ENCODE measurements at regions not wholly inside any gene's neighbourhood (a gene's known extent, or its start where the extent isn't known, plus 50 kb on each side); places are given as distances from the start of the nearest gene placed in this dataset.

- TF ChIP-seq CHD4 (IDR thresholded peaks at IDR 0.05; ENCODE audit: borderline replicate concordance) (no peak), NFE2L2 (conservative IDR thresholded peaks at IDR 0.05; ENCODE audit: low read length) (no peak), CHD2 (IDR thresholded peaks at IDR 0.05; ENCODE audit: low read length, partially characterized antibody) (no peak), ZC3H11A (IDR thresholded peaks at IDR 0.05) (no peak), TFCP2L1 (CRISPR knock-in tag; IDR thresholded peaks at IDR 0.05) (no peak), FOXS1 (CRISPR knock-in tag; IDR thresholded peaks at IDR 0.05) (no peak), FOSB (CRISPR knock-in tag; IDR thresholded peaks at IDR 0.05) (no peak)
- TF ChIP-seq, protein P1, sequence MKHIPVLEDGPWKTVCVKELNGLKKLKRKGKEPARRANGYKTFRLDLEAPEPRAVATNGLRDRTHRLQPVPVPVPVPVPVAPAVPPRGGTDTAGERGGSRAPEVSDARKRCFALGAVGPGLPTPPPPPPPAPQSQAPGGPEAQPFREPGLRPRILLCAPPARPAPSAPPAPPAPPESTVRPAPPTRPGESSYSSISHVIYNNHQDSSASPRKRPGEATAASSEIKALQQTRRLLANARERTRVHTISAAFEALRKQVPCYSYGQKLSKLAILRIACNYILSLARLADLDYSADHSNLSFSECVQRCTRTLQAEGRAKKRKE (CRISPR knock-in tag; IDR thresholded peaks at IDR 0.05; ENCODE audit: low read depth) = no peak
- POLR2A ChIA-PET = no interaction called here
- Histone ChIP-seq H3K4me2 (no peak overlapping the region), H3K4me3 (no peak overlapping the region), H3K4me1 (no peaks in the 10 kb centered on the region), H3K9me3 (0 out of 3 replicates have a peak, but pooled peaks cover 3% of the 10 kb centered on the region), H3K27ac (no peak overlapping the region)
- DNase-seq (ENCODE audit: low read depth in 1 of 2, low spot score in 1 of 2) (no peak), ATAC-seq (no peak), FAIRE-seq (no peak)
- 11% methylated on average over 7 of the region's 7 CpGs for WGBS (ENCODE audit: missing lambda C conversion rate)
- CTCF ChIA-PET = interaction anchor here (0.6 kb wide), 1 partner anchor 588 kb away, joined by 3 read pairs; no protein-coding TSS in a partner anchor
Measured at GRCh38 chr2:123512547-123512946, 512.5 kb upstream of the CNTNAP5 start.

DNA sequence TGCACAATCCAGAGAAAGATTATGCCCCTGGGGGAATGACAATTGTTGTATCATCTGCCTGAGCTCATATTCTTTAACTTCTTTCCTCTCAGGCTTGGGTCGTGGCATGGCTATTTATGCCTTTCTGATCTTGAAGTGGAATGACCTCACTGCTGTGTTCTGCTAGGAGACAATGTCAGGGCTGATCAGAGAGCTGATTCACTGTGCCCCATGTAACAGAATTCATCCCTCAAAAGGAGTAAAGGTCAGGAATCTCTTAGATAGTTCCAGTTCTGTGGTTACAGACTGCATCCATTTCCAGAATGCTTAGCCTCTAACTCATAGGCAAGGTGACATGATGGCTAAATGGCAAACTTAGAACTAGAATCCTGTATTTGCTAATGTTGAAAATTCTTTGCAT is 511.7 kb upstream of the CNTNAP5 start:
- Histone ChIP-seq H3K4me2 (no peak overlapping the region), H3K4me3 (no peak overlapping the region), H3K27ac (no peak overlapping the region), H3K4me1 (no peaks in the 10 kb centered on the region), H3K9me3 (0 out of 3 replicates have a peak, but pooled peaks cover 3% of the 10 kb centered on the region)
- TF ChIP-seq, protein P2, sequence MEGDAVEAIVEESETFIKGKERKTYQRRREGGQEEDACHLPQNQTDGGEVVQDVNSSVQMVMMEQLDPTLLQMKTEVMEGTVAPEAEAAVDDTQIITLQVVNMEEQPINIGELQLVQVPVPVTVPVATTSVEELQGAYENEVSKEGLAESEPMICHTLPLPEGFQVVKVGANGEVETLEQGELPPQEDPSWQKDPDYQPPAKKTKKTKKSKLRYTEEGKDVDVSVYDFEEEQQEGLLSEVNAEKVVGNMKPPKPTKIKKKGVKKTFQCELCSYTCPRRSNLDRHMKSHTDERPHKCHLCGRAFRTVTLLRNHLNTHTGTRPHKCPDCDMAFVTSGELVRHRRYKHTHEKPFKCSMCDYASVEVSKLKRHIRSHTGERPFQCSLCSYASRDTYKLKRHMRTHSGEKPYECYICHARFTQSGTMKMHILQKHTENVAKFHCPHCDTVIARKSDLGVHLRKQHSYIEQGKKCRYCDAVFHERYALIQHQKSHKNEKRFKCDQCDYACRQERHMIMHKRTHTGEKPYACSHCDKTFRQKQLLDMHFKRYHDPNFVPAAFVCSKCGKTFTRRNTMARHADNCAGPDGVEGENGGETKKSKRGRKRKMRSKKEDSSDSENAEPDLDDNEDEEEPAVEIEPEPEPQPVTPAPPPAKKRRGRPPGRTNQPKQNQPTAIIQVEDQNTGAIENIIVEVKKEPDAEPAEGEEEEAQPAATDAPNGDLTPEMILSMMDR (IDR thresholded peaks at IDR 0.05) = no peak
- TF ChIP-seq KDM5A (IDR thresholded peaks at IDR 0.05) = no peak
- no peak for TF ChIP-seq PBX3 (IDR thresholded peaks at IDR 0.05)
- TF ChIP-seq CHD2 (IDR thresholded peaks at IDR 0.05; ENCODE audit: low read length, partially characterized antibody) = no peak
- TF ChIP-seq ZSCAN20 (CRISPR knock-in tag; IDR thresholded peaks at IDR 0.05) = no peak
- no peak for TF ChIP-seq ESRRA (IDR thresholded peaks at IDR 0.05; ENCODE audit: borderline replicate concordance, low read length)
- no peak for TF ChIP-seq HES2 (IDR thresholded peaks at IDR 0.05)
- no peak for TF ChIP-seq HMGXB4 (CRISPR knock-in tag; IDR thresholded peaks at IDR 0.05; ENCODE audit: borderline replicate concordance)
- ChIA-PET CTCF (no interaction called here), POLR2A (no interaction called here)
- FAIRE-seq (no peak), DNase-seq (ENCODE audit: low read depth in 1 of 2, low spot score in 1 of 2) (no peak), ATAC-seq (no peak)
- 0% methylated on average over 1 of the region's 1 CpG for WGBS (ENCODE audit: missing lambda C conversion rate)

DNA sequence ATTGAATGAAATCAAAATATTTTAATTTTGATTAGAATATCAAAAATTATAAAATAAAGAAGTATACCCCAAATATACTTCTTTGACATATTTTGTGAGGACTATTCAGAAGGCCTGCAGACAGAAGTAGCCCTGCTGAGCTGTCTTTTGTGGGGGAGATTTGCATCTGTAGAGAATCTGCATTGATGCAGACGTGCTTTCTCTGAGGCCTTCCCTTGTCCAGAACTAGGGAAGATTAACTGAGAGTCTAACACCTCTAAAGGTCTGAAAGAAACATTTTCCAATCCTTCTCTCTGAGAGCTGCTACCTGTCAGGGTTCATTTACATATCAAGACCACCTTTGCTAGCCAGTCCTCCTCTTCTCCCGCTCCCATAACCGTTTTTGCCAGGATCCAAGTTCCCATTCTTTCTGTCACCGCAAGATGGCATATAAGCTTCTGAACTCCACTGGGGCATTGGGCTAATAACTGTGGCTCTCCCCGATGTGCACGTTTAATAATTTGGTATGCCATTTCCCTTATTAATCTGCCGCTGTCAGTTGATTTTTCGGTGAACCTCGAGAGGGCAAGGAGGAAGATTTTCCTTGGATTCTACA is 510.4 kb upstream of the CNTNAP5 start:
- DNase-seq (ENCODE audit: low read depth in 1 of 2, low spot score in 1 of 2) (no peak), ATAC-seq (no peak), FAIRE-seq (no peak)
- Histone ChIP-seq H3K27ac (no peak overlapping the region), H3K4me2 (no peak overlapping the region), H3K4me3 (no peak overlapping the region), H3K4me1 (no peaks in the 10 kb centered on the region), H3K9me3 (0 out of 3 replicates have a peak, but pooled peaks cover 3% of the 10 kb centered on the region)
- WGBS (ENCODE audit: missing lambda C conversion rate) = 24% methylated on average over 9 of the region's 9 CpGs
- POLR2A ChIA-PET = no interaction called here
- CTCF ChIA-PET = interaction anchor here (0.6 kb wide), 1 partner anchor 353 kb away, joined by 3 read pairs; no protein-coding TSS in a partner anchor
- TF ChIP-seq MYC (IDR thresholded peaks at IDR 0.05; ENCODE audit: borderline replicate concordance, low read length) (no peak), ZSCAN20 (CRISPR knock-in tag; IDR thresholded peaks at IDR 0.05) (no peak), TP53 (CRISPR knock-in tag; IDR thresholded peaks at IDR 0.05) (no peak), NPAS2 (CRISPR knock-in tag; IDR thresholded peaks at IDR 0.05; ENCODE audit: borderline replicate concordance) (no peak), BHLHE40 (IDR thresholded peaks at IDR 0.05; ENCODE audit: low read depth, low read length) (no peak), CHD4 (IDR thresholded peaks at IDR 0.05; ENCODE audit: borderline replicate concordance) (no peak), PBX3 (IDR thresholded peaks at IDR 0.05) (no peak)
- TF ChIP-seq, protein P2 (IDR thresholded peaks at IDR 0.05) = no peak
- TF ChIP-seq, protein P1 (CRISPR knock-in tag; IDR thresholded peaks at IDR 0.05; ENCODE audit: low read depth) = no peak
